NCI-H524 treated with DMSO at 0.1 percent for 48 hours (cell line): ENCODE measurements at regions not wholly inside any gene's neighbourhood (a gene's known extent, or its start where the extent isn't known, plus 50 kb on each side); places are given as distances from the start of the nearest gene placed in this dataset.

Source experiments
- DNase-seq: peaks from one replicate; lab custom pipeline; 2025; lab: John Stamatoyannopoulos, UW

GRCh38 chr5:56346741-56347535 is 113.8 kb upstream of the ANKRD55 start:
- no peak for DNase-seq

DNA sequence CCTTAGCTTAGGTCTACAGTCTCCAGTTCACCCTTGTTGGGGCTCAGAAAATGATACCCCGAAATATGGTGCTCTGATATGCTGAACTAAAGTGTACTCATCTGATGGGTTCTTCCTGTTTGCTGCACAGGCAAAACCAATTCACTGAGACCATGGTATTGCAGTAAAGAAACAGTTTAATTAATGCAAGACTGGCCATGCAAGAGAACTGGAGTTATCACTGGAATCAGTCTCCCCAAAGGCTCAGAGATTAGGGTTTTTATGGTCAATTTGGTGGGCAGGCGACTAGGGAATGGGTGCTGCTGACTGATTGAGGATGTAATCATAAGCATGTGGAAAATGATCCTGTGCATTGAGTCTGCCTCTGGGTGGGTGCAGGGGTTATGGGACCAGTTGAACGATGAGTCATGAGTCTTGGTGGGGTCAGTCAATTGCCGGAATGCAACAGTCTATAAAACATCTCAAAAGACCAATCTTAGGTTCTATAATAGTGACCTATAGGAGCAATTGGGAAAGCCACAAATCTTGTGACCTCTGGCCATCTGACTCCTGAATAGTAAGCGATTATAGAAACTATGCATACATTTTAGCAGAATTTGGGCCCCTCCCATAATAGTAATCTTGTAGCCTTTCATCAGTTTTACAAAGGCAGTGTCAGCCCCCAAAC is 113.0 kb upstream of the ANKRD55 start:
- DNase-seq = no peak

DNA sequence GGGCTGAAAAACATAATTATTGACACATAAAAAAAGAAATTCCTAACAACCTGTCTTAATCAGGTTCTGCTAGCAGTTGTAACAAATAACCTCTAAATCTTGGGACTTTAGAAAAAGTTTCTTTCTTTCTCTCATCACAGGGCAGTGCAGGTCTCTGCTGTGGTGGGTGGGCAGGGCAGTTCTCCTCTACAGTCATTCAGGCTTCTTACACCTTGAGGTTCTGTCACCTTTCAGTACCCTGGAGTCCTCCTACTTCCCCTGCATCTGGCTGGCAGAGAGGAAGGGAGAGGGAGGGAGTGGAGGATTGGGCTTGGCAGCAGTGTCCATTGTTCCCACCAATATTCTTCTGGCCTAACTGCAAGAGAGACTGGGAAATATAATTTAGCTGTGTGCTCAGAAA is 112.2 kb upstream of the ANKRD55 start:
- DNase-seq = no peak

DNA sequence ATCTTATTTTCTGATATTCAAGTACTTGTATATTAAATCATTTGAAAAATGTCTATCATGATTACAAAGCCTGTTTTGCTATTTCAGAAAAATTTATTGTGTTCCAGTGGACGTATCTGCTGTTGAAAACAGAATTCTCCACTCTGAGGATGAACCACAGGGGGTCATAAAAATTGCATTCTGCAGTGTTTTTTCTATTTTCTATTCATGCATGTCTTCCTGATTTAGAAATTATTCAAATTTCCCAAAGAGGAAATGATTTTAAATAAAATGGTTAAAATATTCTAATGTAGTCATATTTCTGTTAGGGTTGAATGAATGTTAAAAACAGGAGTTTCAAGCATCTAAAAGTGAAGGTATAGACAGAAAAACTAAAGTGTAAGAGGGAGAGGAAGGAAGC is 111.5 kb upstream of the ANKRD55 start:
- DNase-seq = no peak

DNA sequence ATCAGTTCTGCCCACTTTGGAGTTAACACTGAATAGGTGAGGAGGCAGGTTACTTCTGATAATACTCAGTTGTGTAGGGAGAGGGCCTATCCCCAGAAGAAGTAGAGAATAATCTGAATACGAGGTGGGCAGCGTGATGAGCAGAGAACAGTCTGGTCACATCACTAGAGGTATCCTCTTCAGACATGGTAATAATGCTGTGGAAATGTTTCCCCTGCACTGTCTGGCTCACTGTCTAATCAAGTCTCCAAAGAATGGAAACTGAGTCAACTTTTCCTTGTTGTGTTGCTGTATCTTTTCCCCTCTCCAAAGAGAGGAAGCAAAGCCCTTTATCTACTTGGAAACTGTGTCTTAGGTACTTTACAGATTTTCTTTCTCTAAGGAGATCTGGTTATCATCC is 110.9 kb upstream of the ANKRD55 start:
- no peak for DNase-seq

- DNase-seq = no peak
Observed at GRCh38 chr5:56342616-56343015, 109.5 kb upstream of the ANKRD55 start.

DNA sequence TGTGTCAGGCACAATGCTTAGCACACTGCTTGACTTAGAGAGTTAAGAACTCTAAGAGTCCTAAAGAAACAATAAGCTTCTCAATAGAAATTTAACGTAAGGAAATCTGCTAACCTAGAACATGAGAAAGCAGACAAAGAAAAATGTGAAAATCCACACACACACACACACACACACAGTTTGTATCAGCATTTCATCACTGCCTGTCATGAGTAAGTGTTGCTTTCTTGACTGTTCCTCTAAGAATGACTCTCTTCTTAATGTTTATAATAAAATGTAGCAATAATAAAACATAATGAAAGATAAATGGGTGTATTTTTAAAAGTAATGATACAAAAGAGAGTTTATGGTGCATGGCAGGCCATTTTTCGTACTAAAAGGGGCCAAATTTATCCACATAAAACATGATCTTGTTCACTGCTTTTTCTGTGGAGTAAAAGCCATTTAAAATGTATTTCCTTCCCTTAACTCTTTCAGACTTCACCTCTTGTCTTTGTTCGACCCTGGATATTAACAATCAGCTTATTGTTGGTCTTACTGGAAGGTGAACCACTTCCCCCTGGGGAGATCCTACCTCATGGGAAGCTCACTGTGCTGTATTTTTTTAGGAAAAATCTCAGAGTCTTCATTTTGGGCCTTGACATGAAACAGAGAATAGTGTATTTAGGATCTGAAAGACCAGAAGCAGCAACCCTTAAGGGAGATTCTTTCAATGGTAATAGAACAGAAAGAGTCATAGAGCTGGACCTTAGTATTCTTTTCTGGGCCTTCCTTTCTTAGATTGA is 107.3 kb upstream of the ANKRD55 start:
- DNase-seq = no peak

- no peak for DNase-seq
Observed at GRCh38 chr5:56339732-56340131, 106.6 kb upstream of the ANKRD55 start.

GRCh38 chr5:56337715-56338319 is 104.7 kb upstream of the ANKRD55 start:
- DNase-seq = no peak

GRCh38 chr5:56335212-56335611 is 102.1 kb upstream of the ANKRD55 start:
- DNase-seq = no peak

- peak; percentile 25 for DNase-seq
Observed at GRCh38 chr5:56330806-56331205, 97.7 kb upstream of the ANKRD55 start.

GRCh38 chr5:56330167-56330566 is 97.0 kb upstream of the ANKRD55 start:
- no peak for DNase-seq

GRCh38 chr5:56329652-56330051 is 96.5 kb upstream of the ANKRD55 start:
- DNase-seq = no peak

- no peak for DNase-seq
Observed at GRCh38 chr5:56328753-56329560, 95.8 kb upstream of the ANKRD55 start.

- DNase-seq = no peak
Observed at GRCh38 chr5:56327809-56328208, 94.7 kb upstream of the ANKRD55 start.

GRCh38 chr5:56326770-56327169 is 93.6 kb upstream of the ANKRD55 start:
- no peak for DNase-seq

DNA sequence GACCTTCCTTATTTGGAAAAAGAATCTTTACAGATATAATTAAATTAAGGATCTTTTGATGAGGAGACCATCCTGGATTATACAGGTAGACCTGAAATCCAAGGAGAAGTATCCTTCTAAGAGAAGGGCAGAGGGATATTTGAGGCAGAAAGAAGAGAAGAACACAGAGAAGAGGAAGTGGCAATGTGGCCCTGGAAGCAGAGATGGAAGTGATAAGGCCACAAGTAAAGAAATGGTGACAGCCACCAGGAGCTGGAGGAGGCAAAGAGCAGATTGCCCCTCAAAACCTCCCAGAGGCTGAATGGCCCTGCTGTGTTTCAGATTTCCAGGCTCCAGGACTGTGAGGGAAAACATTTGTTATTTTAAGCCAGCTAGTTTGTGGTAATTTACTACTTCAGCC is 93.0 kb upstream of the ANKRD55 start:
- no peak for DNase-seq

DNA sequence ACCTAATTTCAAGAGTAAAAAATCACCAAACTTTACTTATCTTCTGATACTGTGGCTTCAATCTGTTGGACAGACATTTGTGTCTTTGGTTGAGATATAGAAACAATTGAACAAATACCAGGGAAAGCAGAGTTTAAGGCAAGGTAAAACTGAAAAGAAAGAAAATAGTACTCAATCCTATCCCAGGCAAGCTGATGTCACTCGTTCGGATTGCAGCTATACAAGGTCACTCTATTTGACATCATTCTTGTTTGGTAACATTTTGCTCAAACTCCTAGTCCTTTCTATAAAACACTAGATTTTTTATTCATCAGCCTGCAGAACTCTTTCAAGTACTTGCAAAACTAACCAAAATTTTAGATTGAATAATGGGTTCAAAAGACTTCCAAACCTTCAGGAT is 91.9 kb upstream of the ANKRD55 start:
- DNase-seq = no peak

GRCh38 chr5:56323505-56323904 is 90.4 kb upstream of the ANKRD55 start:
- no peak for DNase-seq

- no peak for DNase-seq
Observed at GRCh38 chr5:56322592-56322991, 89.5 kb upstream of the ANKRD55 start.

- no peak for DNase-seq
Observed at GRCh38 chr5:56321236-56321881, 88.2 kb upstream of the ANKRD55 start.
